Stomach (tissue), 8 donors: ENCODE measurements at regions not wholly inside any gene's neighbourhood (a gene's known extent, or its start where the extent isn't known, plus 50 kb on each side); places are given as distances from the start of the nearest gene placed in this dataset.

Source experiments
- DNase-seq, 2 donors: peaks; one replicate each; pipeline versions ENCODE4 v3.0.0 to v3.0.0-alpha.2; 2013 to 2019
- H3K27ac ChIP-seq, 5 donors: fragments of 200-600 bp in 4 of 5; sonication (generic) in 4 of 5; one replicate each; pipeline ENCODE4 v1.5.1; 2013 to 2019; ENCODE audit warnings: mild to moderate bottlenecking in 1 of 5, moderate library complexity in 1 of 5
- H3K27me3 ChIP-seq, 3 donors: fragments of 200-600 bp; sonication (generic); one replicate each; pipeline ENCODE4 v1.5.1; 2017 to 2019; ENCODE audit warnings: mixed run types in 1 of 3
- H3K36me3 ChIP-seq, 4 donors: fragments of 200-600 bp; sonication (generic); 1 replicate in 3 of 4; 2 replicates in 1 of 4; pipeline ENCODE4 v1.5.1; 2016 to 2019
- H3K4me1 ChIP-seq, 4 donors: fragments of 200-600 bp; sonication (generic); one replicate each; pipeline ENCODE4 v1.5.1; 2016 to 2019
- H3K4me3 ChIP-seq, 4 donors: fragments of 200-600 bp; sonication (generic) in 3 of 4; one replicate each; pipeline ENCODE4 v1.5.1; 2016 to 2019; ENCODE audit warnings: mild to moderate bottlenecking in 1 of 4
- H3K9me3 ChIP-seq, 4 donors: fragments of 200-600 bp; sonication (generic); one replicate each; pipeline ENCODE4 v1.5.1; 2016 to 2019
- EP300 ChIP-seq: sonication (generic); formaldehyde crosslinking; IDR thresholded peaks from one replicate; pipeline ENCODE4 v1.6.1; 2017; ENCODE audit warnings: antibody characterized with exemption
- POLR2A ChIP-seq, 4 donors: fragments of 450-650 bp; IDR thresholded peaks; one replicate each; pipeline ENCODE4 v1.6.1; 2016; ENCODE audit warnings: antibody characterized with exemption in 4 of 4, control low read depth in 2 of 4, mild to moderate bottlenecking in 1 of 4, moderate library complexity in 1 of 4
- POLR2AphosphoS5 ChIP-seq, 3 donors: sonication (generic); formaldehyde crosslinking; IDR thresholded peaks; one replicate each; pipeline ENCODE4 v1.6.1; 2016; ENCODE audit warnings: antibody characterized with exemption in 3 of 3
- WGBS, 5 donors: extraction: QIAGEN DNeasy Blood & Tissue Kit in 3 of 5; methylation state at CpG; one replicate each; pipeline versions ENCODE4 v1.1.5 to v1.1.7; 2013 to 2018; 5-methylcytosine and 5-hydroxymethylcytosine counted together
- intact Hi-C: fragments of 100-400 bp; cut with DNase I; formaldehyde crosslinking; loops from one replicate; pipeline ENCODE4 v1.15.1; 2023; ENCODE audit warnings: low total_unique reads
- TF ChIP-seq, protein P1 (sequence below), 7 experiments: fragments of 450-650 bp in 4 of 7; fragments of 200-600 bp in 3 of 7; sonication (generic) in 3 of 7; IDR thresholded peaks; one replicate each; pipeline ENCODE4 v1.5.1; 2016 to 2019; ENCODE audit warnings: antibody characterized with exemption in 7 of 7, control low read depth in 2 of 7, mild to moderate bottlenecking in 1 of 7
- donor health status: healthy with polysubstance abuse.
- donor health status: Bipolar disorder and iron deficiency.
- donor health status: healthy.

GRCh38 chr1:199762572-199762971 is 264.9 kb upstream of the NR5A2 start:
- no peaks in the 10 kb centered on the region for H3K27me3 ChIP-seq
- no peak overlapping the region for H3K27ac ChIP-seq
- no peak overlapping the region for H3K4me3 ChIP-seq
- intact Hi-C loops: no loop called here
- peaks cover 0 to 22% (median 5%) of the 10 kb centered on the region in 4 donors for H3K9me3 ChIP-seq
- no peak for TF ChIP-seq EP300
- TF ChIP-seq POLR2AphosphoS5 (IDR thresholded peaks at IDR 0.05): no peak
- TF ChIP-seq, protein P1, sequence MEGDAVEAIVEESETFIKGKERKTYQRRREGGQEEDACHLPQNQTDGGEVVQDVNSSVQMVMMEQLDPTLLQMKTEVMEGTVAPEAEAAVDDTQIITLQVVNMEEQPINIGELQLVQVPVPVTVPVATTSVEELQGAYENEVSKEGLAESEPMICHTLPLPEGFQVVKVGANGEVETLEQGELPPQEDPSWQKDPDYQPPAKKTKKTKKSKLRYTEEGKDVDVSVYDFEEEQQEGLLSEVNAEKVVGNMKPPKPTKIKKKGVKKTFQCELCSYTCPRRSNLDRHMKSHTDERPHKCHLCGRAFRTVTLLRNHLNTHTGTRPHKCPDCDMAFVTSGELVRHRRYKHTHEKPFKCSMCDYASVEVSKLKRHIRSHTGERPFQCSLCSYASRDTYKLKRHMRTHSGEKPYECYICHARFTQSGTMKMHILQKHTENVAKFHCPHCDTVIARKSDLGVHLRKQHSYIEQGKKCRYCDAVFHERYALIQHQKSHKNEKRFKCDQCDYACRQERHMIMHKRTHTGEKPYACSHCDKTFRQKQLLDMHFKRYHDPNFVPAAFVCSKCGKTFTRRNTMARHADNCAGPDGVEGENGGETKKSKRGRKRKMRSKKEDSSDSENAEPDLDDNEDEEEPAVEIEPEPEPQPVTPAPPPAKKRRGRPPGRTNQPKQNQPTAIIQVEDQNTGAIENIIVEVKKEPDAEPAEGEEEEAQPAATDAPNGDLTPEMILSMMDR (IDR thresholded peaks at IDR 0.05): no peak
- no peak for TF ChIP-seq POLR2A (IDR thresholded peaks at IDR 0.05)
- H3K36me3 ChIP-seq: no peaks in the 10 kb centered on the region
- DNase-seq: no peak
- H3K4me1 ChIP-seq: no peaks in the 10 kb centered on the region
- WGBS, 5 donors: 65 to 77% (median 74%) methylated on average over 5 of the region's 5 CpGs

DNA sequence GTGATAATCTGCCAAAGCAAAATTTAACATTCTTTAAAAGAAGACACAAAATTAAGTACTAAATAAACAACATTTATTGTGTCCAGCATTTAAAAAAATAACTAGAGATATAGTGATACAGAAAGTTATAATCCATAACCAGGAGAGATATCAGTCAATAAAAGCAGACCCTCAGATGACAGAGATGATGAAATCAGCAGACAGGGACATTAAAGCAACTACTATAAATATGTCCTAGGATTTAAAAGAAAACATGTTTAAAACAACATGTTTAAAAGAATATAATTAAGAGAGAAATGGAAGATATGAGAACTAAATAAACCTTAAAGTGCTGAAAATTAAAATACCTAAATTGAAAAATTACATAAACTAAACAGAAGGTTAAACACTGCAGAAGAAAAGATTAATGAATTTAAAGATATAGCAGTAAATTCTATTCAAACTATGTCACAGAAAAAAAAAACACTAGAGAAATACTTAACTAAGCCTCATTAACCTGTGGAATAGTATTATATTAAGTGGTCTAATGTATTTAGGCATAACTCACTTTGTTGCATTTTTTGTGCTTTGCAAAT is 261.2 kb upstream of the NR5A2 start:
- no peak overlapping the region for H3K4me3 ChIP-seq
- no peak for DNase-seq
- intact Hi-C loops: no loop called here
- no peaks in the 10 kb centered on the region for H3K27me3 ChIP-seq
- H3K4me1 ChIP-seq: no peaks in the 10 kb centered on the region
- no peaks in the 10 kb centered on the region for H3K36me3 ChIP-seq
- TF ChIP-seq EP300 (no peak), POLR2AphosphoS5 (IDR thresholded peaks at IDR 0.05) (no peak), POLR2A (IDR thresholded peaks at IDR 0.05) (no peak)
- TF ChIP-seq, protein P1 (IDR thresholded peaks at IDR 0.05): no peak
- peaks cover 0 to 23% (median 5%) of the 10 kb centered on the region in 4 donors for H3K9me3 ChIP-seq
- no peak overlapping the region for H3K27ac ChIP-seq

DNA sequence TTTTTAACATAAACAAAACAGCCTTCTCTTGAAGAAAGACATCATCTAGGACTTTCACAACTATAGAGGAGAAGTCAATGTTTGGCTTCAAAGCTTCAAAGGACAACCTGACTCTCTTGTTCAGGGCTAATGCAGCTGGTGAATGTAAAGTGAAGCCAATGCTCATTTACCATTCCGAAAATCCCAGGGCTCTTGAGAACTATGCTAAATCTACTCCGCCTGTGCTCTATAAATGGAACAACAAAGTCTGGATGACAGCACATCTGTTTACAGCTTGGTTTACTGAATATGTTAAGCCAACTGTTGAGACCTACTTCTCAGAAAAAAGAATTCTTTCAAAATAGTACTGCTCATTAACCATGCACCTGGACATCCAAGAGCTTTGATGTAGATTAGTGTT is 259.8 kb upstream of the NR5A2 start:
- Histone ChIP-seq H3K9me3 (peaks cover 0 to 23% (median 5%) of the 10 kb centered on the region in 4 donors), H3K4me3 (no peak overlapping the region), H3K4me1 (no peaks in the 10 kb centered on the region), H3K27me3 (no peaks in the 10 kb centered on the region), H3K36me3 (no peaks in the 10 kb centered on the region), H3K27ac (no peak overlapping the region)
- 80 to 97% (median 92%) methylated on average over 2 of the region's 2 CpGs for WGBS, 5 donors
- no peak for DNase-seq
- TF ChIP-seq EP300: no peak
- TF ChIP-seq, protein P1 (IDR thresholded peaks at IDR 0.05): no peak
- TF ChIP-seq POLR2AphosphoS5 (IDR thresholded peaks at IDR 0.05): no peak
- TF ChIP-seq POLR2A (IDR thresholded peaks at IDR 0.05): no peak
- intact Hi-C loops: no loop called here

- peak in 1 of 2 donors; percentile 46 for DNase-seq
- H3K4me3 ChIP-seq: no peak overlapping the region
These were observed 252.9 kb upstream of the NR5A2 start for GRCh38 chr1:199774433-199775089.

More at GRCh38 chr1:199774433-199775089, 252.9 kb upstream of the NR5A2 start:
- intact Hi-C loops: no loop called here
- Histone ChIP-seq H3K9me3 (no peaks in the 10 kb centered on the region), H3K36me3 (no peaks in the 10 kb centered on the region), H3K27me3 (no peaks in the 10 kb centered on the region), H3K4me1 (no peaks in the 10 kb centered on the region), H3K27ac (no peak overlapping the region)
- no peak for TF ChIP-seq POLR2A (IDR thresholded peaks at IDR 0.05)
- no peak for TF ChIP-seq EP300
- TF ChIP-seq, protein P1 (IDR thresholded peaks at IDR 0.05): no peak
- no peak for TF ChIP-seq POLR2AphosphoS5 (IDR thresholded peaks at IDR 0.05)
- WGBS, 5 donors: 34 to 58% (median 44%) methylated on average over 1 of the region's 1 CpG
